ENCODE measurements at regions not wholly inside any gene's neighbourhood (a gene's known extent, or its start where the extent isn't known, plus 50 kb on each side); places are given as distances from the start of the nearest gene placed in this dataset.

- DNase-seq (ENCODE audit: low spot score), result no peak
- Histone ChIP-seq H3K9ac (ENCODE audit: low read depth in 1 of 2, low read length in 2 of 2) (no peak overlapping the region), H3K27ac (ENCODE audit: low read depth in 1 of 2, low read length in 2 of 2) (no peak overlapping the region), H3K36me3 (ENCODE audit: control insufficient read depth in 4 of 4, insufficient read depth in 3 of 4, low read depth in 1 of 4, low read length in 3 of 4) (no peaks in the 10 kb centered on the region), H3K4me1 (ENCODE audit: control insufficient read depth in 4 of 4, insufficient read depth in 4 of 4, low read length in 3 of 4) (no peaks in the 10 kb centered on the region), H3K27me3 (ENCODE audit: control insufficient read depth in 4 of 4, insufficient read depth in 4 of 4, low read length in 3 of 4) (no peaks in the 10 kb centered on the region), H3K4me3 (ENCODE audit: low read depth in 1 of 3, low read length in 3 of 3) (no peak overlapping the region), H3K9me3 (ENCODE audit: control insufficient read depth in 4 of 4, low read length in 3 of 4) (no peaks in the 10 kb centered on the region)
- TF ChIP-seq ATF3 (IDR thresholded peaks at IDR 0.05), result no peak
- no peak for TF ChIP-seq EGR1 (IDR thresholded peaks at IDR 0.05; ENCODE audit: low read depth in 2 of 2)
- TF ChIP-seq REST (IDR thresholded peaks at IDR 0.05), result no peak
- TF ChIP-seq ZBTB33 (IDR thresholded peaks at IDR 0.05), result no peak
- TF ChIP-seq FOXA2 (IDR thresholded peaks at IDR 0.05), result peak; percentile 61
- TF ChIP-seq TAF1 (conservative IDR thresholded peaks at IDR 0.05), result no peak
- no peak for TF ChIP-seq GABPA (IDR thresholded peaks at IDR 0.05 in 1 of 2, conservative IDR thresholded peaks at IDR 0.05 in 1 of 2)
- no peak for TF ChIP-seq MAX (IDR thresholded peaks at IDR 0.05)
- TF ChIP-seq RXRA (IDR thresholded peaks at IDR 0.05), result no peak
- peak; percentile 61 for TF ChIP-seq FOXA1 (IDR thresholded peaks at IDR 0.05)
- TF ChIP-seq SP1 (IDR thresholded peaks at IDR 0.05), result no peak
- no peak for TF ChIP-seq NR2F2 (IDR thresholded peaks at IDR 0.05)
- no peak for TF ChIP-seq JUND (IDR thresholded peaks at IDR 0.05)
- no peak for TF ChIP-seq HNF4A (conservative IDR thresholded peaks at IDR 0.05)
- no peak for TF ChIP-seq HNF4G (IDR thresholded peaks at IDR 0.05)
- TF ChIP-seq RAD21 (IDR thresholded peaks at IDR 0.05), result peak; percentile 75 to 80
- TF ChIP-seq CTCF (IDR thresholded peaks at IDR 0.05; ENCODE audit: low read depth, low read length, missing input control), result peak; percentile 48
- TF ChIP-seq YY1 (IDR thresholded peaks at IDR 0.05), result no peak
- 48% methylated on average over 7 of the region's 7 CpGs for WGBS
Observed at GRCh38 chr9:1460143-1460769, 410.1 kb downstream of the DMRT2 start.

Data from liver (tissue), 8 donors.